ENCODE measurements at regions not wholly inside any gene's neighbourhood (a gene's known extent, or its start where the extent isn't known, plus 50 kb on each side); places are given as distances from the start of the nearest gene placed in this dataset.
"Not testable (repeated sequence)": the region's sequence is repeated elsewhere in the genome, so short reads cannot be mapped to it uniquely, and the experiment has no call there.

GRCh38 chr7:138325434-138325833 is 134.6 kb upstream of the TRIM24 start:
- no peak for DNase-seq

- no peak for DNase-seq
Measured at GRCh38 chr7:138328215-138328614, 131.8 kb upstream of the TRIM24 start.

GRCh38 chr7:138332850-138333249 is 127.2 kb upstream of the TRIM24 start:
- not testable (repeated sequence) for DNase-seq

- DNase-seq = no peak
Measured at GRCh38 chr7:138338361-138338760, 121.7 kb upstream of the TRIM24 start.

GRCh38 chr7:138339229-138339628 is 120.8 kb upstream of the TRIM24 start:
- not testable (repeated sequence) for DNase-seq

- DNase-seq = no peak
Measured at GRCh38 chr7:138342990-138343389, 117.1 kb upstream of the TRIM24 start.

GRCh38 chr7:138345567-138345966 is 114.5 kb upstream of the TRIM24 start:
- DNase-seq = no peak

- DNase-seq = no peak
Measured at GRCh38 chr7:138346975-138347374, 113.1 kb upstream of the TRIM24 start.

GRCh38 chr7:138349841-138350700 is 110.0 kb upstream of the TRIM24 start:
- no peak for DNase-seq

GRCh38 chr7:138350701-138351357 is 109.2 kb upstream of the TRIM24 start:
- DNase-seq = no peak

GRCh38 chr7:138352570-138353461 is 107.2 kb upstream of the TRIM24 start:
- peak; percentile 28 for DNase-seq

- DNase-seq = no peak
Measured at GRCh38 chr7:138354066-138354465, 106.0 kb upstream of the TRIM24 start.

- DNase-seq = no peak
Measured at GRCh38 chr7:138355254-138355653, 104.8 kb upstream of the TRIM24 start.

- DNase-seq = no peak
Measured at GRCh38 chr7:138358850-138359341, 101.2 kb upstream of the TRIM24 start.

- DNase-seq = no peak
Measured at GRCh38 chr7:138359870-138360559, 100.0 kb upstream of the TRIM24 start.

- DNase-seq = no peak
Measured at GRCh38 chr7:138363721-138364120, 96.3 kb upstream of the TRIM24 start.

- not testable (repeated sequence) for DNase-seq
Measured at GRCh38 chr7:138366137-138366536, 93.9 kb upstream of the TRIM24 start.

GRCh38 chr7:138366676-138367075 is 93.4 kb upstream of the TRIM24 start:
- DNase-seq = not testable (repeated sequence)

GRCh38 chr7:138369797-138370196 is 90.3 kb upstream of the TRIM24 start:
- DNase-seq = no peak

- DNase-seq = no peak
Measured at GRCh38 chr7:138370956-138371355, 89.1 kb upstream of the TRIM24 start.

- DNase-seq = no peak
Measured at GRCh38 chr7:138374119-138374693, 85.9 kb upstream of the TRIM24 start.

GRCh38 chr7:138377306-138377705 is 82.8 kb upstream of the TRIM24 start:
- no peak for DNase-seq

All from Kasumi-1 (cell line).